ENCODE measurements at regions not wholly inside any gene's neighbourhood (a gene's known extent, or its start where the extent isn't known, plus 50 kb on each side); places are given as distances from the start of the nearest gene placed in this dataset.
A peak's percentile ranks its signal among the peaks of the same experiment; 100 is the strongest.

DNA sequence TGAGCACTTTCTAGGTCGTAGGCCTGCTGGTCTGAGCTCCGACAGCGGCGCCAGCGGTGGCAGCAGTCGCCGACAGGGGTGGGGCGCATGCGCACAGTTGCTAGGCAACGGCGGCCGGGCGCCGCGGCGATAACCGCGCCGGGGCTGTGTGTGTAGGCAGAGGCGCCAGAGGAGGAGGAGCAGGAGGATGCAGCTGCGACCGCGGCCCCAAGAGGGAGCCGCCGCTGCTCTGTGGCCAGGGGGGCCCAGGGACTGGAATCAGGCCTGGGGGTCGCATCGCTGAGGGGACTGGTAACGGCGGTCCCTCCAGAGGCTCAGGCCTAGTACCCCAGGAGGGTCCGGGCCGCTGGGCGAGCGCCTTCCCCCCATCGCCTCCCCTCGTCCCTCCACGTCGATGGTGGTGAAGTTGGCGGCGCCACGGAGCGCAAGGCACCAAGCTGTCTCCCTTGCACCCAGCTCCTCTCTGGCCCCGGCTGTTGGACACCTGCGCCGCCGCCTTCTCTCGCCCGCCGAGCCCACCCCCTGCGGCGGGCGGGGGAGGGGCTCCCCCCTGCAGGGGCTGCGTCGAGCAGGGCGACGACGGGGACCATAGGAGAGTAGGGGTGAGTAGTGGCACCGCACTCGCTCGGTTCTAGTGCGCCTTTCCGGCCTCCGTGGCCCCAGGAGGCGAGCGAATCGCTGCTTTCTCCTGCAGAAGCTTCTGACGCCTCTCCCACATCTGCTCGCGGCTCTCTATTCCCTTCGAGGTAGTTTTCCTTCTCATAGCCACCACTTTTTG lies 58.6 kb upstream of the ZC4H2 start, which contains the start of gene ZC3H12B:
ZC3H12B (plus strand) TSS at position 159 of the 778 bp plus-strand sequence.
- peak; percentile 84 for DNase-seq (ENCODE audit: low spot score)
- ATAC-seq = peak; percentile 96

DNA sequence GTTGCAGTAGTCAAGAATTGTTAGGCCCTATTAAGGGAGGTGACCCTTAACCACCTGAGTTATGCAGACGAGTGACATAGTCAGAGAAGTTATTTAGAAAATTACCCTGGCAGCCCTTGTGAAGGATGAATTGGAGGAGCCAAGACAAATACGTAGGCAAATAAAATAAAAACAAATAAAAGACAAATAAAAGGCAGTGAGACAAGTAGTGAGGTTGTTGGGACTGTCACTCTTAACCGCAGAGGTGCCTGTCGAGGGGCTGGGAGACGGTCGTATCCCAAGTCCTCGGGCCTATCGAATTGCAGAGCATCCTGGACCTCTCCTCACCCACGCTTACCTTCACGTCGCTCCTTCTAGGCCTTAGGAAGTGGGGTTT lies 58.0 kb upstream of the ZC4H2 start:
- peak; percentile 46 for ATAC-seq
- DNase-seq (ENCODE audit: low spot score) = no peak

All from left lobe of liver (tissue), 2 donors.